ENCODE measurements at regions not wholly inside any gene's neighbourhood (a gene's known extent, or its start where the extent isn't known, plus 50 kb on each side); places are given as distances from the start of the nearest gene placed in this dataset.

DNA sequence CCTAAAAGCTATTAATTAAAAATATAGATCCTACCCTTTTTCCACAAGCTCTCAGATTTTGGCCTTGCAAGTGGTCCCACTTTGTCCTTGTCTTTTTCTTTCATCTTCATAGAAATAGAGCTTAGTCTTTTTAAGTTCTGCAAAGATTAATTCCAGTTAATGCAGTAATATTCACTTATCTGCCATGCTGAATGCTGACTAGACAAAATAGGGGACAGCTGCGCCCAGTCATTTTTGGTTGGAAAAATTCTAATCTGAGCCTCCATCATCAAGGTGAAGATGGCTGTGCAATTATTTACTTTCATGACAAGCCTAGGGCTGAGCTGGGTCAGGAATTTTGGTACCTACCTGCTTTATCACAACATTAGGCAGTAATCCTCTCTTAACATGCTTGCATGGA is 241.3 kb upstream of the CXorf66 start:
- TF ChIP-seq RAD21 (IDR thresholded peaks at IDR 0.05; ENCODE audit: low read depth) (no peak), EGR1 (IDR thresholded peaks at IDR 0.05) (no peak), TEAD4 (IDR thresholded peaks at IDR 0.05) (no peak), USF1 (IDR thresholded peaks at IDR 0.05) (no peak)
- TF ChIP-seq, protein P1, sequence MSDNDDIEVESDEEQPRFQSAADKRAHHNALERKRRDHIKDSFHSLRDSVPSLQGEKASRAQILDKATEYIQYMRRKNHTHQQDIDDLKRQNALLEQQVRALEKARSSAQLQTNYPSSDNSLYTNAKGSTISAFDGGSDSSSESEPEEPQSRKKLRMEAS (IDR thresholded peaks at IDR 0.05) = no peak
